Mesenchymal stem cell (in vitro differentiated cells and primary cell): ENCODE measurements at regions not wholly inside any gene's neighbourhood (a gene's known extent, or its start where the extent isn't known, plus 50 kb on each side); places are given as distances from the start of the nearest gene placed in this dataset.

ENCODE experiments used
- DNase-seq: peaks from one replicate; pipeline ENCODE4 v3.0.0-alpha.2; 2013
- H2AFZ ChIP-seq: one replicate; pipeline ENCODE4 v1.6.1; 2013; ENCODE audit warnings: low read depth, mild to moderate bottlenecking, control low read depth, inconsistent platforms, low read length, moderate library complexity
- H2AK5ac ChIP-seq: 2 replicates; pipeline ENCODE4 v1.6.1; 2013; ENCODE audit warnings: low read length, moderate library complexity, mild to moderate bottlenecking, inconsistent platforms; ENCODE audit not compliant: severe bottlenecking
- H2BK120ac ChIP-seq: one replicate; pipeline ENCODE4 v1.6.1; 2013; ENCODE audit warnings: low read depth, mild to moderate bottlenecking, inconsistent platforms, low read length, moderate library complexity
- H2BK12ac ChIP-seq, 2 experiments: one replicate each; pipeline ENCODE4 v1.6.1; 2013; ENCODE audit warnings: inconsistent platforms in 2 of 2, low read length in 2 of 2, mild to moderate bottlenecking in 2 of 2, moderate library complexity in 2 of 2, control low read depth in 1 of 2
- H2BK15ac ChIP-seq: one replicate; pipeline ENCODE4 v1.6.1; 2013; ENCODE audit warnings: mild to moderate bottlenecking, low read depth, inconsistent platforms; ENCODE audit not compliant: poor library complexity, severe bottlenecking
- H2BK5ac ChIP-seq: 2 replicates; pipeline ENCODE4 v1.6.1; 2013; ENCODE audit warnings: low read depth, mild to moderate bottlenecking, low read length, control low read depth, inconsistent platforms; ENCODE audit not compliant: poor library complexity, severe bottlenecking
- H3K14ac ChIP-seq, 2 experiments: one replicate each; pipeline ENCODE4 v1.6.1; 2013; ENCODE audit warnings: inconsistent platforms in 2 of 2, low read length in 2 of 2, control low read depth in 1 of 2, mild to moderate bottlenecking in 1 of 2, moderate library complexity in 1 of 2
- H3K18ac ChIP-seq, 2 experiments: one replicate each; pipeline ENCODE4 v1.6.1; 2013; ENCODE audit warnings: inconsistent platforms in 2 of 2, low read length in 2 of 2, control low read depth in 1 of 2, low read depth in 1 of 2, mild to moderate bottlenecking in 1 of 2
- H3K23ac ChIP-seq, 2 experiments: one replicate each; pipeline ENCODE4 v1.6.1; 2013; ENCODE audit warnings: inconsistent platforms in 2 of 2, low read length in 2 of 2, mild to moderate bottlenecking in 2 of 2, moderate library complexity in 2 of 2, control low read depth in 1 of 2
- H3K27ac ChIP-seq: 2 replicates; pipeline ENCODE4 v1.5.1; 2013; ENCODE audit warnings: mild to moderate bottlenecking, moderate library complexity, low read length, control low read depth, inconsistent platforms; ENCODE audit not compliant: poor library complexity, severe bottlenecking
- H3K27me3 ChIP-seq, 2 experiments: 2 replicates each; pipeline versions ENCODE4 v1.6.1 to v1.7.0; 2013; ENCODE audit warnings: low read length in 2 of 2, mild to moderate bottlenecking in 2 of 2, moderate library complexity in 2 of 2, control low read depth in 1 of 2, inconsistent platforms in 1 of 2; ENCODE audit not compliant: control insufficient read depth in 1 of 2, insufficient read depth in 1 of 2
- H3K36me3 ChIP-seq, 2 experiments: 2 replicates each; pipeline versions ENCODE4 v1.6.1 to v1.7.0; 2013; ENCODE audit warnings: low read length in 2 of 2, control low read depth in 1 of 2, inconsistent platforms in 1 of 2, low read depth in 1 of 2, mild to moderate bottlenecking in 1 of 2; ENCODE audit not compliant: insufficient read depth in 2 of 2, control insufficient read depth in 1 of 2
- H3K4ac ChIP-seq, 2 experiments: one replicate each; pipeline ENCODE4 v1.6.1; 2013; ENCODE audit warnings: inconsistent platforms in 2 of 2, low read length in 2 of 2, mild to moderate bottlenecking in 2 of 2, moderate library complexity in 2 of 2, control low read depth in 1 of 2, low read depth in 1 of 2
- H3K4me1 ChIP-seq: 2 replicates; pipeline ENCODE4 v1.6.1; 2013; ENCODE audit warnings: low read depth, low read length, control low read depth; ENCODE audit not compliant: control insufficient read depth, insufficient read depth
- H3K4me2 ChIP-seq: 2 replicates; pipeline ENCODE4 v1.6.1; 2013; ENCODE audit warnings: low read length, mild to moderate bottlenecking, inconsistent platforms; ENCODE audit not compliant: poor library complexity, severe bottlenecking
- H3K4me3 ChIP-seq, 2 experiments: 2 replicates each; pipeline versions ENCODE4 v1.5.1 to v1.7.0; 2013; ENCODE audit warnings: low read length in 2 of 2, mild to moderate bottlenecking in 2 of 2, control low read depth in 1 of 2, low read depth in 1 of 2; ENCODE audit not compliant: insufficient read depth in 1 of 2
- H3K79me1 ChIP-seq: replicated peaks from 2 replicates; pipeline ENCODE4 v1.6.1; 2013; ENCODE audit warnings: mild to moderate bottlenecking, control low read depth, low read length, inconsistent platforms; ENCODE audit not compliant: poor library complexity, severe bottlenecking
- H3K9ac ChIP-seq: 2 replicates; pipeline ENCODE4 v1.7.0; 2013; ENCODE audit warnings: mild to moderate bottlenecking, low read length, moderate library complexity
- H3K9me3 ChIP-seq: 2 replicates; pipeline ENCODE4 v1.7.0; 2013; ENCODE audit warnings: mild to moderate bottlenecking, low read length; ENCODE audit not compliant: control insufficient read depth
- H4K8ac ChIP-seq: one replicate; pipeline ENCODE4 v1.6.1; 2013; ENCODE audit warnings: inconsistent platforms, mild to moderate bottlenecking, low read length, moderate library complexity
- H4K91ac ChIP-seq: one replicate; pipeline ENCODE4 v1.6.1; 2013; ENCODE audit warnings: mild to moderate bottlenecking, low read length, inconsistent platforms
- WGBS: methylation state at CpG from one replicate; pipeline ENCODE4 v1.1.7; 2013; ENCODE audit warnings: mixed read lengths; 5-methylcytosine and 5-hydroxymethylcytosine counted together

DNA sequence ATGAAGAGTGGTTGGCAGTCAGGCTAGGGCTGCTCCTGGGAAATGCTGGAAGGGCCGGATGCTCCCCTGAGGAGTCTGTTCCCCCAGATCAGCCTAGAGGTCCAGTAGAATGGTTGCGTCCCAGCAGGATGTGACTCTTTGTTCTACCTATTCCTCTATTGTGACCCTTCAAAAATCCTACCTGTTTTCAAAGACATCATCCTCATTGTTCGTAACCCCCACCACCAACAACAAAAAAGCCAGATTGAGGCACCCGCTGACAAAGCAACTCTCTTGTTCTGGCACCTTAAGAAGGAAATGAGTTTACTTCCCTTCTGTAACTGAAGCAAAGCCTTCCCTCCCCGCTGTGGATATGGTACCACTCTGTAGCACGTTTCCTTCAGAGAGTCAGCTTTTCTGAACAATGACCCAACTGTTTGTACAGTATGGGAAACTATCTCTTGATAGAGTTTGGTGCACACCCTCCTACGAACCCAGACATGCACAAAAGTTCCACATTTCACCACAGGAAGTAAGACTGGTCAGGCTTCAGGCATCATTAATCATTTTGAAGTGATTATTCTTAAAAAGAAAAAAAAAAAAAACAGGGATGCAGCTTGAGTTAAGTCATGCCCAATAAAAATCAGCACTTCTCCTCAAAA lies 207.2 kb downstream of the ENC1 start:
- Histone ChIP-seq H4K8ac (peak overlapping the region; percentile 63), H3K4me3 (peak overlapping the region in 1 of 2 experiments; percentile 34), H2AFZ (no peak overlapping the region), H2BK12ac (peak overlapping the region in 1 of 2 experiments; percentile 49), H3K27ac (peak overlapping the region; percentile 11), H3K18ac (peak overlapping the region; percentile 19 to 54), H3K4ac (peak overlapping the region in 1 of 2 experiments; percentile 24), H3K36me3 (no peaks in the 10 kb centered on the region), H3K79me1 (no peaks in the 10 kb centered on the region), H2AK5ac (peak overlapping the region; percentile 20), H3K9me3 (no peaks in the 10 kb centered on the region), H3K27me3 (no peaks in the 10 kb centered on the region), H3K14ac (no peak overlapping the region), H4K91ac (no peak overlapping the region), H3K23ac (no peak overlapping the region), H2BK120ac (no peak overlapping the region), H3K4me2 (no peak overlapping the region), H2BK5ac (no peak overlapping the region), H3K9ac (no peak overlapping the region), H3K4me1 (peaks cover 4% of the 10 kb centered on the region), H2BK15ac (no peak overlapping the region)
- WGBS = 86% methylated on average over 4 of the region's 7 CpGs
- peak; percentile 52 for DNase-seq

- H4K91ac ChIP-seq = no peak overlapping the region
- no peak overlapping the region for H3K18ac ChIP-seq
- DNase-seq = no peak
- 95% methylated on average over 3 of the region's 4 CpGs for WGBS
- no peaks in the 10 kb centered on the region for H3K79me1 ChIP-seq
- H2BK120ac ChIP-seq = no peak overlapping the region
- H3K4me3 ChIP-seq = no peak overlapping the region
- no peak overlapping the region for H3K27ac ChIP-seq
- H3K4me1 ChIP-seq = peaks cover 4% of the 10 kb centered on the region
- H3K36me3 ChIP-seq = no peaks in the 10 kb centered on the region
- H3K23ac ChIP-seq = no peak overlapping the region
- H3K27me3 ChIP-seq = no peaks in the 10 kb centered on the region
- no peak overlapping the region for H2AK5ac ChIP-seq
- no peak overlapping the region for H4K8ac ChIP-seq
- H2AFZ ChIP-seq = no peak overlapping the region
- H2BK15ac ChIP-seq = no peak overlapping the region
- no peak overlapping the region for H3K14ac ChIP-seq
- H2BK12ac ChIP-seq = peak overlapping the region in 1 of 2 experiments; percentile 71
- no peak overlapping the region for H3K9ac ChIP-seq
- H3K4ac ChIP-seq = no peak overlapping the region
- no peak overlapping the region for H3K4me2 ChIP-seq
- no peaks in the 10 kb centered on the region for H3K9me3 ChIP-seq
- no peak overlapping the region for H2BK5ac ChIP-seq
Measured at GRCh38 chr5:74432721-74433120, 207.8 kb downstream of the ENC1 start.

DNA sequence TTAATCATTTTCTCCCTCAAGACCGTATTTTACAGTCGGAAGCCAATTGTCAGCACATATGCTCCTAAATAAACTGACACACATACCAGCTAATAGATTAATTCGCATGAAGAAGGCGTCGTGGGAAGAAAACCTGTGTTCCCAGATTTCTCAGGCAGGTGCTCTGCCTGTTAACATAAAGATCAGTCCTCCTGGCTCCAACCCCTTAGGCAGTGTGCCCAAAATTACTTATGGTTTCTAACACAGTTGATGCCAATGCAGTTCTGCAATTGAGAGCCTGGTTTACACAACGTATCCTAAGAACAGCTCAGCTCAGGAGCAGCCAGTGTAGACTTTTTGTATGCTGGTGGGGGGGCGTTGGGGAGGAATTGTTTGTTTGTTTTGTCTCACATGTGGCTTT lies 208.3 kb downstream of the ENC1 start:
- DNase-seq = no peak
- Histone ChIP-seq H3K4me3 (no peak overlapping the region), H3K79me1 (no peaks in the 10 kb centered on the region), H2BK12ac (no peak overlapping the region), H3K9ac (no peak overlapping the region), H2AK5ac (no peak overlapping the region), H4K91ac (no peak overlapping the region), H3K4me2 (no peak overlapping the region), H3K23ac (no peak overlapping the region), H3K9me3 (no peaks in the 10 kb centered on the region), H3K27ac (no peak overlapping the region), H3K4ac (no peak overlapping the region), H2AFZ (no peak overlapping the region), H2BK5ac (no peak overlapping the region), H4K8ac (no peak overlapping the region), H3K27me3 (no peaks in the 10 kb centered on the region), H3K14ac (no peak overlapping the region), H3K18ac (no peak overlapping the region), H3K36me3 (no peaks in the 10 kb centered on the region), H3K4me1 (peaks cover 4% of the 10 kb centered on the region), H2BK15ac (no peak overlapping the region), H2BK120ac (no peak overlapping the region)
- 87% methylated on average over 6 of the region's 7 CpGs for WGBS

- H3K4me2 ChIP-seq = no peak overlapping the region
- H3K4me3 ChIP-seq = no peak overlapping the region
- H3K18ac ChIP-seq = no peak overlapping the region
- no peaks in the 10 kb centered on the region for H3K27me3 ChIP-seq
- H2BK5ac ChIP-seq = no peak overlapping the region
- H4K8ac ChIP-seq = no peak overlapping the region
- no peak overlapping the region for H3K23ac ChIP-seq
- no peak overlapping the region for H2AK5ac ChIP-seq
- H3K9ac ChIP-seq = no peak overlapping the region
- WGBS = 98% methylated on average over 2 of the region's 2 CpGs
- no peak overlapping the region for H2BK120ac ChIP-seq
- no peak overlapping the region for H4K91ac ChIP-seq
- H3K14ac ChIP-seq = no peak overlapping the region
- H3K4ac ChIP-seq = no peak overlapping the region
- H3K27ac ChIP-seq = no peak overlapping the region
- H2AFZ ChIP-seq = no peak overlapping the region
- no peaks in the 10 kb centered on the region for H3K79me1 ChIP-seq
- H2BK12ac ChIP-seq = no peak overlapping the region
- no peak overlapping the region for H2BK15ac ChIP-seq
- H3K9me3 ChIP-seq = no peaks in the 10 kb centered on the region
- no peak for DNase-seq
- no peaks in the 10 kb centered on the region for H3K36me3 ChIP-seq
- peaks cover 4% of the 10 kb centered on the region for H3K4me1 ChIP-seq
Measured at GRCh38 chr5:74431290-74431669, 209.2 kb downstream of the ENC1 start.
